ENCODE measurements at regions not wholly inside any gene's neighbourhood (a gene's known extent, or its start where the extent isn't known, plus 50 kb on each side); places are given as distances from the start of the nearest gene placed in this dataset.

DNA sequence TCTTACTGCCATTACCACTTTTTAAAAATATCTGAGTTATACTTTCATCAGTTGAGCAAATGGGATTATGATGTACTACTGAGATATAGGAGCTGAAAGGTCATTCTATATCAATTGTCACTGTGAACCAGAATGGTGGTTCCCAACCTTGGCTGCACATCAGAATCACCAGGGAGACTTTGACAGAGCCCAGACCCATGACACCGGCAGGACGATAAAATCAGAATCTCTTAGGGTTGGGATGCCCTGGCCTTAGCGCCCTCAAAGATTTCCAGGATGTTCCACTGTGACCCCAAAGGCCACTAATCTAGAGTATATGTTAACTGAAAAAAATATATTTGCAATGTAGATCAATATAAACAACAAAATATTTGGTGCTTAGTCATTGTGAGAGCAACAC is 355.1 kb downstream of the LIG4 start:
- no peak for DNase-seq (ENCODE audit: low read depth)

GRCh38 chr13:107854880-107855279 is 360.5 kb downstream of the LIG4 start:
- DNase-seq (ENCODE audit: low read depth), result no peak

DNA sequence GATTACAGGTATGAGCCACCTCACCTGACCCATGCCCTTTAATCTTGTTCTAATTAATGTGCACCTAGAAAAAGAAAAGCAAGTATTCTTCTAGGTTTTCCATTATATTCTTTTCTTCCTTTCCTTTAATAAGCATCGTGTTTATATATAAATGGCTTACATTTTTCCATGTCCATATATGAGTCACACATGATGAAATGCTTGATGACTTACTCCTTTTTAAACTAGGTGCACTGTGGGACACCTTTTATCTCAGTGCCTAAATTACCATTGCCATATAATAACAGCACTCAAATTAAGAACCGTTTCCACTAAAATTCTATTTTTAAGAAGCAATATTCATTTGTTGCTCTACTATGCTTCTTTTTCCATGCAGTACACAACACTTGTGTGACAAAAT is 363.3 kb downstream of the LIG4 start:
- no peak for DNase-seq (ENCODE audit: low read depth)

DNA sequence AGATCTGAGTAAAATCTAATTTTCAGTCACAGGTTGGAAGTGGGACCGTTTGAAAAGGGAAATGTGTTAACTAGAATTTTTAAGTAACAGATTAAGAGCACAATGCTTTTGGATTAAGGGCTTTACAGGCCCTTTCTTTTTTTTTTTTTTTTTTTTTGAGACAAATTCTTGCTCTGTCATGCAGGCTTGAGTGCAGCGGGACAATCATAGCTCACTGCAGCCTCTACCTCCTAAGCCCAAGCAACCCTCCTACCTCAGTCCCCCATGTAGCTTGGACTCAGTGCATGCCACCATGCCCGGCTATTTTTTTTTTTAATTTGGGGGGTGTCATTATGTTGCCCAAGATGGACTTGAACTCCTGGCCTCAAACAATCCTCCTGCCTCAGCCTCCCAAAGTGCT is 363.7 kb downstream of the LIG4 start:
- no peak for DNase-seq (ENCODE audit: low read depth)

DNA sequence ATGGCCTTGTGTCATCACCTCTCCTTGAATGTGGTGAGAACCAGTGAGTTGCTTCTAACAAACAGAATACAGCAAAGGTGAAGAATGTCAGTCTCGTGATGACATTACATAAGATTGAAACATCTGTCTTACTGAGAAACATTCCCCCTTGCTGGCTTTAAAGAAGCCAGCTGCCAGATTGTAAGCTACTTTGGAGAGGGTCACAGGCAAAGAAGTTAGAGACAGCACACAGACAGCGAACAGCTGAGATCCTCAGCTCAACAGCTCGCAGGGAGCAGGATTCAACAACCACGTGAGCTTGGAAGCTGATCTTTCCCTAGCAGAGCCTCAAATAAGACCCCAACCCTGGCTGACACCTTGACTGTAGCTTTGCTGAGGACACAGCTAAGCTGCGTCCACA is 367.9 kb downstream of the LIG4 start:
- no peak for DNase-seq (ENCODE audit: low read depth)

GRCh38 chr13:107846642-107847041 is 368.7 kb downstream of the LIG4 start:
- no peak for DNase-seq (ENCODE audit: low read depth)

DNA sequence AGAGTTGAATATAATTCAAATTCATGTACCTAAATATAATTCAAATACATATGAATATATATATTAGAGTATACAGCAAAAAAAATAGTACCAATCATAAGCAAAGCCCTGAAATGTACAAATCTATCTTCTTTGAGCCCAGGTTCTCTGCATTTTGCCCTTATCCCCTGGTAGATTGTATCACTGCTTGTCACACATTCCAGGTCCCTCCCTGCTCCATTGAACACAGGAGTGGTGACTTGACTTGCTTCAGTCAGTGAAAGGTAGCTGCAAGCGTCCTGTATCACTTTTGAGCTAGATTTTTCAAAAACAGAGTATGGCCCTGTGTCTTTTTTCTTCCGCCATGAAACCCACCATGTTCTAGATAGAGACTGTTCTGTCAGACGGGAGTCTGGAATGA is 369.4 kb downstream of the LIG4 start:
- no peak for DNase-seq (ENCODE audit: low read depth)

DNA sequence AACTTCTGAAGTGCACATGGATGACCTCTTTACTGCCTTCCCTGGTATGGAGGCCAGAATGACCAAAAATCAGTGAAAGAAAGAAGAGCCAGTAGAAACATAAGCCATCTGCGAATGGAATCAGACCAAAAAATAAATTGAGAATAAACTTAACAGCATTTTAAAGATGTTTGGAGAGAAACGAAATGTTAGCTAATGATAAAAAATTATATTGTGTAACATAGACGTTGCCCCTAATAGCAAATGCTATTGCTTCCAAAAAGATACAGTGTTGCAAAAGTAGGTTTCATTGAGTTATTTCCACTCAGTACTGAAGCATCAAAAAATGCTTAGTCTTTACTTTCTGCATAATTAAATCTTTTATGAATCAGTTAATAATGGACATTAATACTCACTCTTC is 371.7 kb downstream of the LIG4 start:
- no peak for DNase-seq (ENCODE audit: low read depth)

GRCh38 chr13:107843281-107843680 is 372.1 kb downstream of the LIG4 start:
- DNase-seq (ENCODE audit: low read depth), result no peak

DNA sequence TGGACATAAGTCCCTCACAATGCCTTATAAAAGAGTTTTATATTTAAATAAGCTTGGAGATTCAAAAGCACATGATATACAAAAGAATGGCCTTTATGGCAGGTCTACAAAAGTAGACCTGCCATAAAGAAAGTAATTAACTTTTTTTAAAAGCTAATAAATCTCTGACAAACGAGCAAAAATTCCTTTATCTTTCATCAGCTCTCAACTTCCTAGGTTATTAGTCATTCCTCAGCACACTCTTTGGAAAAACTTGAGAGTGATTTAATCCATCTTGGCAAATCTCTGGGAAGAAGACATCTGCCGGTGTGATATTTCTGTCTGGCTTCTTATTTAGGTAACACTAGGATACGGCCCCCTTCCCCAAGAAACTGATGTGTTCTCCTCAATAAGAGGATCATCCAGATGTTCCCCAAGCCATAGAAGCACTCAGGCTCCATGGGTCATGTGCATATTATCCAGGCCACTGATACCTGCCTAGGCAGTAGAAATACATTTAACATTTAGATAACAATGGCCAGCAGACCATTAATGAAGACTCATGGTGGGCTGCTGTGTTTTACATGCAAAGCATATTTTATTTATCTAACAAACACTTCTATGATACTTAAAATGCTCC is 372.7 kb downstream of the LIG4 start:
- DNase-seq (ENCODE audit: low read depth), result no peak

- no peak for DNase-seq (ENCODE audit: low read depth)
Observed at GRCh38 chr13:107838588-107839161, 376.7 kb downstream of the LIG4 start.

GRCh38 chr13:107836685-107837084 is 378.7 kb downstream of the LIG4 start:
- no peak for DNase-seq (ENCODE audit: low read depth)

DNA sequence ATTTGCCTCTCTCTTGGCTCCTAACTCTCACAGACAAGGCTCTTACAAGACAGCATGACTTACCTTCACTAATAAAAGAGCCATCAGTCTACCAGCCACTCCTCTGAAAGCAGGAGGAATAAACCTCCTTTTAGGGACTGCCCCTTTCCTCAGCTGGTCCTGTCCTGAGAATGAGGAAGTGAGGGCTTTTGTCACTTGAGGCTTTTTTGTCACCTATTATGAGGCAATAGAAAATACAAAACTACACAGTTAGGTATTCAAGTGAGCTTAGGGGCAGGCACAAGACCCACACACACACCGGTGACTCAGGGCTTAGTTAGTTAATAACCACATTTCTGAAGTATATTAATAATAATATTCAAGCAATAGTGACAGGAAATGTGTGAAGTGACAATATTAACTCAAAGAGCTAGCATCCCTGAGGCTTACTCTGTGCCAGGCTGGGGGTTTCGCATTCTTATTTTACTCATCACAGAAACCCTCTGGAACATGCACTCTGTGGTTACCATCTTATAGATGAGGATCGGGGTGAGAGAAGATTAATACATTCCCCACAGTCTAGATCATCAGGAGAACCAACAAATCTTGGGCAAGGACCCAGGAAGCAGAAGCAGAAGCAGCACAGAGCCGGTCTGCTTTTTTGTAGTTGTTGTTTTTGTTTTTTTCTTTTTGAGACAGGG is 379.9 kb downstream of the LIG4 start:
- DNase-seq (ENCODE audit: low read depth), result no peak

GRCh38 chr13:107834717-107835116 is 380.6 kb downstream of the LIG4 start:
- DNase-seq (ENCODE audit: low read depth), result no peak

DNA sequence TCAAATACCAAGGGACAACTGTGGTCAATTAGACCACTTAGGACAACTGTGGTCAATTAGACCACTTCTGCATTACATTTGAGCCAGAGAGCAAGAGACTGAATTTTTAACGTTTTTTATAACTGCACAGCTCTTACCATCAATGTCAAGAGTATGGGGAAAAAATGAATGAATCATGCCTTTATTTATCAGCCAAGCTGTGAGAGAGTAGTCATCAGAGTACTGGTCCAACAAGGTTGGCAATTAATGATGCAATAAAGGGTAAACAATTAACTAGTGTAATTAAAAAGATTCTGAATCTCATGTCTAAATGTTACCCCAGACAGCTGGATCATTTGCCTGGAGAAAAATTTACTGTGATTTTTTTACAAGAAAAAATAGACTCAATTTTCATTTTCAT is 381.1 kb downstream of the LIG4 start:
- DNase-seq (ENCODE audit: low read depth), result no peak

- DNase-seq (ENCODE audit: low read depth), result no peak
Observed at GRCh38 chr13:107832500-107833100, 382.7 kb downstream of the LIG4 start.

- no peak for DNase-seq (ENCODE audit: low read depth)
Observed at GRCh38 chr13:107830804-107831203, 384.5 kb downstream of the LIG4 start.

- no peak for DNase-seq (ENCODE audit: low read depth)
Observed at GRCh38 chr13:107827840-107828549, 387.3 kb downstream of the LIG4 start.

DNA sequence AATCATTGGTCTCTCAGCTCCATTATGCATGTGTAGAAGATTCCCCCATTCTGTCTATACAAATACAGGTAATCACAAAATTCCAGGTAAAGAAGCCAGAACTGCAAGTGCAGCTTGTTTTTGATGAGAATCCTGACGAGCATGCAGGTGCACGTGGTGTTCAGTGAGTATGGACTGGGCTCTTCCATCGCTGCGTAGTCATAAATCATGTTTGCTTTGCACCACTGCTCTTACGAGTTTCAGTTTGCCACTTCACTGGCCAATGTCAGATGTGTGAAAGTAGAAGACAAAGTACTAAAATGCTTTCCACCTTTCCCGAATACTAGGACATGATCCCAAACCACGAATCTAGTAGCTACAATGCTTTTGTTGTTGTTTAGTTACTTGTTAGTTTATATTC is 390.7 kb downstream of the LIG4 start:
- DNase-seq (ENCODE audit: low read depth), result no peak

GRCh38 chr13:107822006-107822405 is 393.3 kb downstream of the LIG4 start:
- DNase-seq (ENCODE audit: low read depth), result no peak

- no peak for DNase-seq (ENCODE audit: low read depth)
Observed at GRCh38 chr13:107821492-107821891, 393.8 kb downstream of the LIG4 start.

GRCh38 chr13:107819071-107819470 is 396.3 kb downstream of the LIG4 start:
- no peak for DNase-seq (ENCODE audit: low read depth)

All from stimulated activated CD4-positive, alpha-beta T cell treated with anti-CD3 and anti-CD28 coated beads, Interleukin-2, amount 100 ng/mL, for 4 hours (primary cell).